HG03108 (cell line): ENCODE measurements at regions not wholly inside any gene's neighbourhood (a gene's known extent, or its start where the extent isn't known, plus 50 kb on each side); places are given as distances from the start of the nearest gene placed in this dataset.
"Not testable (repeated sequence)": the region's sequence is repeated elsewhere in the genome, so short reads cannot be mapped to it uniquely, and the experiment has no call there.

Experiments
- ATAC-seq: cut with Tn5 transposase; IDR thresholded peaks from one replicate; pipeline ENCODE4 v1.9.1; 2021; ENCODE audit warnings: moderate library complexity; ENCODE audit not compliant: unreplicated experiment

GRCh38 chr11:21625982-21626381 is 566.9 kb upstream of the ANO5 start:
- no peak for ATAC-seq

DNA sequence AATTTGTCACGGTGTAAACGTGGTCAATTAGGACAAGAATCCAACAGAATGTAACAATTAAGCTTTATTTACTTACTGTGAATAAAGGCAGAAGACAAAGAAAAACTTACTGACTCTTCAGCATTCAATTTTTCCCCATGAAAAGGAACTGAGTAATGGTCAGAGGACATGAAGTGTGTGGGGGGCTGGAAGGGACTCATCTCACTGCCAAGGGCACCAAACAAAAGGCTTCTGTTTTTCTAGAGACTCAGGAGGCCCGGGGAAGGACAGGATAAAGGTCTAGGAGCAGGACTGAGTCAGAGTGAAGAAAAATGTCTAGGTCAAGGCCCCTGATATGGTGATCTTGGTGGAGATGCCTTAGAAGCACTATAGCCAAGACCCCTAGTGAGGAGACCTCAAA is 564.2 kb upstream of the ANO5 start:
- ATAC-seq: no peak

DNA sequence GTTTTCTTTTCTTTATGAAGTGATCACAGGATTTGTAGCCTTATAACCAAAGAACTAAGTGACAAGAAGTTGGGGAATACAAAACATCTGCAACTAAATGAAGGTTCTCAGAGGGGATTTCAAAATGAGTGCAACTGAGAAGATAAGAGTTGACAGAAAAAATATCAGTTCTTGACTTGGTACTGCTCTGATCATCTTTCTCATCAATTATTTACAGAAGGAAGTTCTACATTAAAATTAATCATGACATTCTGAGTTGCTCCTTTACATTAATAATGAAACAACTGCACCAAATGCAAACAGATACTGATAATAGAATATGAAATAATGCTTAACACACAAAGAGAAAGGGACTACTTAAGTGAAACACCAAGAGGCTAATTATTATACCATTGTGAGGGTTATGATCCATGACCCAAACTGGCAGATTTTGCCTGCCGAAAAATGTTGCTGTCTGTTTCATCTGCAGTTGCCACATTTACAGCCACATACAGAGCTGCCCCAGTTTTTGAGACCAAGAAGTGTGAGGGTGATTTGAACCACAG is 561.9 kb upstream of the ANO5 start:
- ATAC-seq: peak; percentile 60

- no peak for ATAC-seq
These were observed 560.9 kb upstream of the ANO5 start for GRCh38 chr11:21631991-21632390.

DNA sequence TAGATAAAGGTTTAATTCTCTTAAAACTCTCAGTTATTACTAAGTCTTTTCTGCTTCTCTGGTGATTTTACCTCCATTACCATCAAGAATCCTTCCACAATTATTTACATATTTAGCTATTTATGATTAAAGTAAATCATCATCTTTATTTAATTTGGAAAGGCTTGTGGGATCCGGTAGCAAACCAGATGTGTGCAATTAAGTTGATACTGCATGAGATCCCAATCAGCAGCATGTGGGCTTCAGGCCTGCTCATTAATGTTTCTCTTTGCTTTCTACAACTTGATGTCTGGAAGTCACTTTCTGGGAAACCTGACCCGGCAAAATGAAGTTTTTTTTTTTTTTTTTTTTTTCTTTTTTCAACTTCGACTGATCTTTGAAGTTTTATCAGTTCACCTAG is 558.4 kb upstream of the ANO5 start:
- no peak for ATAC-seq

GRCh38 chr11:21634956-21635355 is 557.9 kb upstream of the ANO5 start:
- ATAC-seq: no peak

DNA sequence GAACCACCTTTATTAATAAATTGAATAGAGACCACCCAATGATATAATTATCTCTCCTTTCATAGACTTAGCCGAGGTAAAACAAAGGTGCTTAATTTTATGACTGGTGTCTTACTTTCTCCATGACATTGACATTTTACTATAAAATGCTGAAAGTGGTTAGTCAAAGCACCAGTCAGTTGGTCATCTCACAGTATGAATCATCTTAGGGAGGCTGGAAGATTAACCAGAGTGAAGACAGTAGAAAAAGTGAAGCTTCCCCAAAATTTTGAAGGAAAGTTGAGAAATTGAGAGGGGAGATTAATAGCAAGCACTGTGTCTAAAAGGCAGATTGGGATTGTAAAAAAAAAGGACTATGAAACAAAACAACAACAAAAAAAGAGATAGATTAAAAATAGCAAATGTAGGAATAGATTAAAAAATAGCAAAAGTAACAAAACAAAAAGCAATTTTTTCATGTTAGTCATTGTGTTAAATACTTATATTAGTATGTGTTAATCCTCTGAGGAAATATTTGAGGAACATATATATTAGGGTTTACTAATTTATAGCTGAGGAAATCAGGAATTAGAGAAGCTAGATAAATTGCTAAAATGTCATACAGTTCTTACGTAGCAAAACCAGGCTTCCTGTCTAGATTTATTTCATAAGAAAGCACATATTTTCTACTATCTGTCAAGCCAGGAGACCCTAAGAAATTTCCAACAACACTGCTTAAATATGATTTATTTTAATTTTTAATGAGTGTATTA is 557.3 kb upstream of the ANO5 start:
- peak; percentile 39 for ATAC-seq

- no peak for ATAC-seq
These were observed 556.3 kb upstream of the ANO5 start for GRCh38 chr11:21636561-21636960.

DNA sequence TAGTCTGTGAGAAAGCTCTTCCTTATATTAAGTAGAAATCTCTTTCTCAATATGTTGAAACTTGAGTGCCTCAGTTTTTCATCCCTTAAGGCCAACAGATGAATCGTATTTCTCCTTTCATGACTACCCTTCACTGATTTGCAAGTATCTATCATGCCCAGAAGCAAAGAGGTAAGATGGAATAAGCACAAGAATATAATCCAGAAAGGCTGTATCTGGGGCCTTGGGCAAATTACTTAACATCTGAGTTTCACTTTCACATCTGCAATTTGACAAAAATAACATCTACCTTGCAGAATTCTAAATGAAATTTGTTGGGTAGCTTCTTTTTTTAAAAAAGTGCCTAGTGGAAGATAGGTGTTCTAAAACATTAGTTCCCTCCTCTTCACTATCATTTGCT is 552.4 kb upstream of the ANO5 start:
- no peak for ATAC-seq

DNA sequence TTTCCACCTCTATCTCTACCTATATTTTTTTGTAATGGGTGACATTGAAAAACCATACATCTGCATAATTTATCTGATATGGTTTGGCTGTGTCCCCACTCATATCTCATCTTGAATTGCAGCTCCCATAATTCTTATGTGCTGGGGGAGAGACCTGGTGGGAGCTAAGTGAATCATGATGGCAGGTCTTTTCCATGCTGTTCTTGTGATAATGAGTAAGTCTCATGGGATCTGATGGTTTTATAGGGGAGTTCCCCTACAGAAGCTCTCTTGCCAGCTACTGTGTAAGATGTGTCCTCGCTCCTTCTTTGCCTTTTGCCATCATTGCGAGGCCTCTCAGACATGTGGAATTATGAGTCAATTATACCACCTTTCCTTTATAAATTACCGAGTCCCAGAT is 551.0 kb upstream of the ANO5 start:
- no peak for ATAC-seq

GRCh38 chr11:21646351-21646750 is 546.5 kb upstream of the ANO5 start:
- ATAC-seq: no peak

GRCh38 chr11:21650961-21651360 is 541.9 kb upstream of the ANO5 start:
- no peak for ATAC-seq

- ATAC-seq: no peak
These were observed 538.9 kb upstream of the ANO5 start for GRCh38 chr11:21653951-21654421.

GRCh38 chr11:21656065-21656464 is 536.8 kb upstream of the ANO5 start:
- ATAC-seq: no peak

GRCh38 chr11:21658654-21659193 is 534.2 kb upstream of the ANO5 start:
- ATAC-seq: no peak

DNA sequence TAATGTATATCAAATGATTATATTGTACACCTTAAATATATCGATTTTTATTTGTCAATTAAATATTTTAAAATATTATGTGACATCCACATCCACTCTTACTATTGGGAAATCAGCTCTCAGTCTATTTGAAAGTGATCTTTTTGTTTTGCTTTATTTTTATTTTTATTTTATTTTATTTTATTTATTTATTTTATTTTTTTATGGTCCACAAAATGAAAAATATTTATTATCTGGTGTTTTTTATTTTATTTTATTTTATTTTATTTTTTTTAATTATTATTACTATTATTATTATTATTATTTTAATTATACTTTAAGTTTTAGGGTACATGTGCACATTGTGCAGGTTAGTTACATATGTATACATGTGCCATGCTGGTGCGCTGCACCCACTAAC is 533.5 kb upstream of the ANO5 start:
- ATAC-seq: not testable (repeated sequence)

GRCh38 chr11:21659961-21660360 is 532.9 kb upstream of the ANO5 start:
- no peak for ATAC-seq

DNA sequence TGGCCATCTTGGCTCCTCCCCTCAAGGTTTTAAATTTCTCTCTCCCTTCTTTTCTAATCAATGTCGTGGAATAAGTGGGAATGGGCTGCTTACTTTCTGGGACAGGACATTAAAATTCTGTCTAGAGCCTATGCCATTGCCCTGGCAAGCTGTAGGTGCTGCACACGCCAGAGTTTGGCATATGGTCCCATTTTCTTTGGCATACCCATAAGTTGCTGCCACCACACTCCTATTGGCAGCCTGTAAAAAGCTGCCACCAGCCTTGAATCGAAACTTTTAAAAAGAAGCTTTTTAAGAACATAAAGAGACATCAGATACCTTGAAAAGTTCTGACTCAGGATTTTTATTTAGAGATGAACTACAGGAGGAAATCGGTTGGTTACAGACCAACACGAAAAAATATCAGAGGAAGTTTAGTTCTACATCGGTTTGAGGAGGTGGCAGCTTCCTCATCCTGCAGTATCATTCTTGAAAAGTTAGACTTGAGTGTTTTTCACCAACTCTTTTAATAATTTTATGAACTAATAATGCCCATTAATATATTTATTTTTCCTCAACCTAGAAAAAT is 517.8 kb upstream of the ANO5 start:
- no peak for ATAC-seq

DNA sequence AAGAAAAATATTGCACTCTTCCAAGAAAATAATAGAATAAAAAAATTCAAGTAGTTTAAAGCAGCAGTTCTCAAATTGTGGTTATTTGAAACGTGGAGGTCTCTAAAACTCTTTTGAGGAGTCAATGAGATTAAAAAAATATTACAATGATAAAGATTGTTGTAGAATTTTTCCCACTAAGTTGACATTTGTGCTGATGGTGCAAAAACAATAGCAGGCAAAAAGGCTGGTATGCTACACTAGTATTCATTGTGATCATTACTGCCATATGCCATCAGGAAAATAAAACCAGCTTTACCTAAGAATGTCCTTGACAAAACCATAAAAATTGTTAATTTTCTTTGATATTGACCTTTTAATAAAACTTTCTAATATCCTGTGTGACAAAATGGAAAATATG is 505.2 kb upstream of the ANO5 start:
- ATAC-seq: no peak

GRCh38 chr11:21704539-21704938 is 488.3 kb upstream of the ANO5 start:
- no peak for ATAC-seq

DNA sequence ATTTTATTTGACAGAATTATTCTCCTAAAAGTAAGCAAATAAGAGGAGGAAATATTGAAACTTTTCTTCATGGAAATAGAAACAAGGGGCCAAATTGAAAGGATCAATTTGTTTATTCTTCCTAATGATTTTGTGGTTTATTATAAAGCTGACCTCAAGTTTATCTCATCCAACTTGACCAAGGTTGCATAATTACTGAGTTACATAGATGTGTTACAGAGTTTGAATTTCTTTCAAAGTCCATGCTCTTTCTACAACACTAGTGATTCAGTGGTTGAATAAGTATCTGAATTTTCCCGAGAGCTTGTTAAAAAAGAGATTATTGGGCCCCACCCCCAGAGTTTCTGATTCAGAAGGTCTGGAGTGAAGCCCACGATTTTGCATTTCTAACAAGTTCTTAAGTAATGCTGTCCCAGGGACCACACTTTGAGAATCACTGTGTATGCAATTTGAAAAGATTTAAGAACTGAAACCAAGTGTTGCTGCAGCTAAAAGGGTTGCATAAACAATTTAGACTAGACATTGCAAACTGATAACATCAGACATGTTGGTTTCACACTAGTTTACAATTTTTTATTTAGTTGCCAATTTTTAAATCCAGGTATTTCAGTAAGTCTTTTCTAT is 485.7 kb upstream of the ANO5 start:
- no peak for ATAC-seq

DNA sequence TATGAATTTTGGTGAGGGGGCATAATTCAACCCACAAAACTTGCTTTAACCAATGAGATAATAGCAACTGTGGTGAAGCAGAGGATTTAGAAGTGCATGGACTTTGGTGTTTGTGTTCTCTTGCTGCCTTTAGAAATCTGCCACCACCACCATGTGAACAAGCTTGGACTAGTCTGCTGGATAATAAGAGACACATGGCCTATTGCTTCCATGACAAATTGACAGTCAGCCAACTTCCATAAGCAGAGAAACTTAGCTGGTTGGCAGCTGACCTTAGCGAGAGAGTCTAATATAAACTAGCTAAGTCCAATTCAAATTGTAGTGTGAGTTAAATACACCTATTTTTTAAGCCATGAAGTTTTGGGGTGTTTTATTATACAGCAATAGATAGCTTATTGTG is 482.1 kb upstream of the ANO5 start:
- ATAC-seq: no peak
